ENCODE measurements at regions not wholly inside any gene's neighbourhood (a gene's known extent, or its start where the extent isn't known, plus 50 kb on each side); places are given as distances from the start of the nearest gene placed in this dataset.
"Not testable (repeated sequence)": the region's sequence is repeated elsewhere in the genome, so short reads cannot be mapped to it uniquely, and the experiment has no call there.

GRCh38 chr1:58964880-58965279, 181.0 kb upstream of the JUN start:
- Histone ChIP-seq H3K27me3 (ENCODE audit: control insufficient read depth, insufficient read depth, low read length) (no peaks in the 10 kb centered on the region), H3K4me3 (ENCODE audit: low read depth, low read length) (no peak overlapping the region), H3K36me3 (ENCODE audit: control insufficient read depth, insufficient read depth, low read length) (no peaks in the 10 kb centered on the region)
- TF ChIP-seq, protein P1, sequence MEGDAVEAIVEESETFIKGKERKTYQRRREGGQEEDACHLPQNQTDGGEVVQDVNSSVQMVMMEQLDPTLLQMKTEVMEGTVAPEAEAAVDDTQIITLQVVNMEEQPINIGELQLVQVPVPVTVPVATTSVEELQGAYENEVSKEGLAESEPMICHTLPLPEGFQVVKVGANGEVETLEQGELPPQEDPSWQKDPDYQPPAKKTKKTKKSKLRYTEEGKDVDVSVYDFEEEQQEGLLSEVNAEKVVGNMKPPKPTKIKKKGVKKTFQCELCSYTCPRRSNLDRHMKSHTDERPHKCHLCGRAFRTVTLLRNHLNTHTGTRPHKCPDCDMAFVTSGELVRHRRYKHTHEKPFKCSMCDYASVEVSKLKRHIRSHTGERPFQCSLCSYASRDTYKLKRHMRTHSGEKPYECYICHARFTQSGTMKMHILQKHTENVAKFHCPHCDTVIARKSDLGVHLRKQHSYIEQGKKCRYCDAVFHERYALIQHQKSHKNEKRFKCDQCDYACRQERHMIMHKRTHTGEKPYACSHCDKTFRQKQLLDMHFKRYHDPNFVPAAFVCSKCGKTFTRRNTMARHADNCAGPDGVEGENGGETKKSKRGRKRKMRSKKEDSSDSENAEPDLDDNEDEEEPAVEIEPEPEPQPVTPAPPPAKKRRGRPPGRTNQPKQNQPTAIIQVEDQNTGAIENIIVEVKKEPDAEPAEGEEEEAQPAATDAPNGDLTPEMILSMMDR (IDR thresholded peaks at IDR 0.05; ENCODE audit: insufficient read depth, low read length, severe bottlenecking), result no peak
- FAIRE-seq, result no peak
- peak; percentile 35 for DNase-seq (ENCODE audit: low read depth)

GRCh38 chr1:58966103-58966916, 182.5 kb upstream of the JUN start:
- TF ChIP-seq, protein P1 (IDR thresholded peaks at IDR 0.05; ENCODE audit: insufficient read depth, low read length, severe bottlenecking), result no peak
- no peak overlapping the region for H3K4me3 ChIP-seq (ENCODE audit: low read depth, low read length)
- no peaks in the 10 kb centered on the region for H3K36me3 ChIP-seq (ENCODE audit: control insufficient read depth, insufficient read depth, low read length)
- no peak for FAIRE-seq
- DNase-seq (ENCODE audit: low read depth), result no peak
- H3K27me3 ChIP-seq (ENCODE audit: control insufficient read depth, insufficient read depth, low read length), result no peaks in the 10 kb centered on the region

- TF ChIP-seq, protein P1 (IDR thresholded peaks at IDR 0.05; ENCODE audit: insufficient read depth, low read length, severe bottlenecking), result no peak
- FAIRE-seq, result no peak
Measured at GRCh38 chr1:58966917-58967740, 183.3 kb upstream of the JUN start.

DNA sequence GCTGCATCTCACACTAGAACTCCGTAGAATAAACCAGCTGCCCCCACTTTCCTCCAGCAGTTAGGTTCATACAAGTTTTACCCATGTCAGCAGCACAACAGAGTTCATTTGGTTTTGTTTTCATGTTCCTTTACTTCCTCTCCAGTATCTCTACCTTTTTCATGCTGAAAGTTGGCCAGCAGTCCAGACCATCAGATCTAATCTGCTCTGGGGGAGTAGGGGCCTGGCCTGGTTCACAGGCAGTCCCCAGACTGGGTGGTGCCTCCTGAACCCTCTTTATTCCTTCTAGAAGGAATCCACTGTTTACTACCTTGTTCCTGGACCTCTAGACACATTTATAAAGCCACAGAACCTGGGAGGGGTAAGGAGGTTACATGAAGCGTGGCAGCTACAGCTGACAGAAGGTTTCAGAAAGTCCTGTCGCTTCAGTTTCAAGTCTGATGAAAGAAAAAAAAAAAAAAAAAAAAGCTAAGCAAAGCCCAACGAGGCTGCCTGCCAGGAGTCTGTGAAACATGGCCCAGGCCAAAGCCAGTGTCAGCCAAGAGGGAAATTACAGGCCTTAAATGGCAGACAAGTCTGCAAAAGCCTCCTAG, 184.6 kb upstream of the JUN start:
- DNase-seq (ENCODE audit: low read depth) (no peak), FAIRE-seq (no peak)
- H3K27me3 ChIP-seq (ENCODE audit: control insufficient read depth, insufficient read depth, low read length), result no peaks in the 10 kb centered on the region
- no peak overlapping the region for H3K4me3 ChIP-seq (ENCODE audit: low read depth, low read length)
- TF ChIP-seq, protein P1 (IDR thresholded peaks at IDR 0.05; ENCODE audit: insufficient read depth, low read length, severe bottlenecking), result no peak
- H3K36me3 ChIP-seq (ENCODE audit: control insufficient read depth, insufficient read depth, low read length), result no peaks in the 10 kb centered on the region

More at GRCh38 chr1:58966917-58967740, 183.3 kb upstream of the JUN start:
- DNase-seq (ENCODE audit: low read depth), result no peak
- Histone ChIP-seq H3K27me3 (ENCODE audit: control insufficient read depth, insufficient read depth, low read length) (no peaks in the 10 kb centered on the region), H3K36me3 (ENCODE audit: control insufficient read depth, insufficient read depth, low read length) (no peaks in the 10 kb centered on the region), H3K4me3 (ENCODE audit: low read depth, low read length) (no peak overlapping the region)

DNA sequence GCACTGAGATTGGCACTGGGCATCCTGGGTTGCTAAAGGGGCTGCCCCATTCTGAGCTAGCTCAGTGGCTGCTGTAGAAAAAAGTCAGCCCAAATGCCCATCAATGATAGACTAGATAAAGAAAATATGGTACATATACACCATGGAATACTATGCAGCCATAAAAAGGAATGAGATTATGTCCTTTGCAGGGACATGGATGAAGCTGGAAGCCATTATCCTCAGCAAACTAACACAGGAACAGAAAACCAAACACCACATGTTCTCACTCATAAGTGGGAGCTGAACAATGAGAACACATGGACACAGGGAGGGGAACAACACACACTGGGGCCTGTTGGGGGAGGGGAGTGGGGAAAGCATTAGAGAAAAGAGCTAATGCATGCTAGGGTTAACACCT, 185.3 kb upstream of the JUN start:
- H3K4me3 ChIP-seq (ENCODE audit: low read depth, low read length); DNase-seq (ENCODE audit: low read depth); H3K27me3 ChIP-seq (ENCODE audit: control insufficient read depth, insufficient read depth, low read length); H3K36me3 ChIP-seq (ENCODE audit: control insufficient read depth, insufficient read depth, low read length); FAIRE-seq: not testable (repeated sequence)

- no peak overlapping the region for H3K4me3 ChIP-seq (ENCODE audit: low read depth, low read length)
- DNase-seq (ENCODE audit: low read depth), result peak; percentile 76
- TF ChIP-seq, protein P1 (IDR thresholded peaks at IDR 0.05; ENCODE audit: insufficient read depth, low read length, severe bottlenecking), result no peak
- no peaks in the 10 kb centered on the region for H3K27me3 ChIP-seq (ENCODE audit: control insufficient read depth, insufficient read depth, low read length)
- no peaks in the 10 kb centered on the region for H3K36me3 ChIP-seq (ENCODE audit: control insufficient read depth, insufficient read depth, low read length)
- FAIRE-seq, result no peak
Measured at GRCh38 chr1:58971629-58972140, 187.8 kb upstream of the JUN start.
